ENCODE measurements at regions not wholly inside any gene's neighbourhood (a gene's known extent, or its start where the extent isn't known, plus 50 kb on each side); places are given as distances from the start of the nearest gene placed in this dataset.
"Not testable (repeated sequence)": the region's sequence is repeated elsewhere in the genome, so short reads cannot be mapped to it uniquely, and the experiment has no call there.

- Mint-ChIP-seq H3K9me3 (no peaks in the 10 kb centered on the region), H3K4me3 (no peak overlapping the region), H3K4me1 (no peaks in the 10 kb centered on the region), H3K27ac (no peak overlapping the region), H3K36me3 (ENCODE audit: low read depth) (no peaks in the 10 kb centered on the region), H3K27me3 (ENCODE audit: insufficient read depth, low read depth, poor library complexity) (no peaks in the 10 kb centered on the region)
- no peak overlapping the region for H3K4me2 ChIP-seq
- H3K79me2 ChIP-seq (replicated peaks; ENCODE audit: insufficient read depth) = no peaks in the 10 kb centered on the region
- no peaks in the 10 kb centered on the region for H3K27me3 ChIP-seq (ENCODE audit: insufficient read depth)
- no peaks in the 10 kb centered on the region for H3K36me3 ChIP-seq (ENCODE audit: insufficient read depth)
- DNase-seq (ENCODE audit: low spot score) (no peak), ATAC-seq (no peak)
- H2AFZ ChIP-seq = no peak overlapping the region
- H3K9me2 ChIP-seq (ENCODE audit: insufficient read depth) = no peaks in the 10 kb centered on the region
- no peaks in the 10 kb centered on the region for H4K20me1 ChIP-seq (replicated peaks; ENCODE audit: insufficient read depth)
- TF ChIP-seq NANOG (IDR thresholded peaks at IDR 0.05; ENCODE audit: borderline replicate concordance) (no peak), CREB1 (CRISPR knock-in tag; IDR thresholded peaks at IDR 0.05; ENCODE audit: low read depth) (no peak), POLR2AphosphoS5 (IDR thresholded peaks at IDR 0.05; ENCODE audit: low read depth) (no peak), ZNF114 (CRISPR knock-in tag; IDR thresholded peaks at IDR 0.05) (no peak), ZNF331 (CRISPR knock-in tag; IDR thresholded peaks at IDR 0.05; ENCODE audit: low read depth) (no peak), EZH2phosphoT487 (IDR thresholded peaks at IDR 0.05; ENCODE audit: unreplicated experiment) (no peak)
- H3K4me3 ChIP-seq = no peak overlapping the region
- no peaks in the 10 kb centered on the region for H3K4me1 ChIP-seq (ENCODE audit: insufficient read depth)
- no peaks in the 10 kb centered on the region for H3F3A ChIP-seq (replicated peaks; ENCODE audit: low read depth)
- H3K27ac ChIP-seq (ENCODE audit: low read depth) = no peak overlapping the region
These were observed 217.6 kb downstream of the NPR3 start for GRCh38 chr5:32928761-32929160.

- not testable (repeated sequence) for H3K4me1 ChIP-seq (ENCODE audit: insufficient read depth); H3K9me2 ChIP-seq (ENCODE audit: insufficient read depth); DNase-seq (ENCODE audit: low spot score); H3K4me3 Mint-ChIP-seq; H3K27ac Mint-ChIP-seq; H3K79me2 ChIP-seq (replicated peaks; ENCODE audit: insufficient read depth); H3K27ac ChIP-seq (ENCODE audit: low read depth); H3K4me3 ChIP-seq; ATAC-seq; H3K9me3 Mint-ChIP-seq; H2AFZ ChIP-seq; H3K27me3 ChIP-seq (ENCODE audit: insufficient read depth); H3F3A ChIP-seq (replicated peaks; ENCODE audit: low read depth); H3K4me2 ChIP-seq; H3K36me3 ChIP-seq (ENCODE audit: insufficient read depth); H3K4me1 Mint-ChIP-seq; H4K20me1 ChIP-seq (replicated peaks; ENCODE audit: insufficient read depth); H3K36me3 Mint-ChIP-seq (ENCODE audit: low read depth); H3K27me3 Mint-ChIP-seq (ENCODE audit: insufficient read depth, low read depth, poor library complexity)
These were observed 220.3 kb downstream of the NPR3 start for GRCh38 chr5:32931438-32931837.

GRCh38 chr5:32932241-32932935 is 221.3 kb downstream of the NPR3 start:
- DNase-seq (ENCODE audit: low spot score) (no peak), ATAC-seq (no peak)
- Mint-ChIP-seq H3K4me3 (no peak overlapping the region), H3K27me3 (ENCODE audit: insufficient read depth, low read depth, poor library complexity) (no peaks in the 10 kb centered on the region), H3K4me1 (no peaks in the 10 kb centered on the region), H3K9me3 (0 out of 3 replicates have a peak, but pooled peaks cover 4% of the 10 kb centered on the region), H3K36me3 (ENCODE audit: low read depth) (no peaks in the 10 kb centered on the region), H3K27ac (no peak overlapping the region)
- Histone ChIP-seq H3K9me2 (ENCODE audit: insufficient read depth) (no peaks in the 10 kb centered on the region), H3F3A (replicated peaks; ENCODE audit: low read depth) (no peaks in the 10 kb centered on the region), H3K27me3 (ENCODE audit: insufficient read depth) (no peaks in the 10 kb centered on the region), H3K4me2 (no peak overlapping the region), H3K27ac (ENCODE audit: low read depth) (no peak overlapping the region), H3K4me1 (ENCODE audit: insufficient read depth) (no peaks in the 10 kb centered on the region), H3K4me3 (no peak overlapping the region), H3K79me2 (replicated peaks; ENCODE audit: insufficient read depth) (no peaks in the 10 kb centered on the region), H2AFZ (no peak overlapping the region), H4K20me1 (replicated peaks; ENCODE audit: insufficient read depth) (no peaks in the 10 kb centered on the region), H3K36me3 (ENCODE audit: insufficient read depth) (no peaks in the 10 kb centered on the region)
- TF ChIP-seq ZNF114 (CRISPR knock-in tag; IDR thresholded peaks at IDR 0.05) (no peak), NANOG (IDR thresholded peaks at IDR 0.05; ENCODE audit: borderline replicate concordance) (no peak)

All from GM23338 (cell line).